ENCODE measurements at regions not wholly inside any gene's neighbourhood (a gene's known extent, or its start where the extent isn't known, plus 50 kb on each side); places are given as distances from the start of the nearest gene placed in this dataset.

DNA sequence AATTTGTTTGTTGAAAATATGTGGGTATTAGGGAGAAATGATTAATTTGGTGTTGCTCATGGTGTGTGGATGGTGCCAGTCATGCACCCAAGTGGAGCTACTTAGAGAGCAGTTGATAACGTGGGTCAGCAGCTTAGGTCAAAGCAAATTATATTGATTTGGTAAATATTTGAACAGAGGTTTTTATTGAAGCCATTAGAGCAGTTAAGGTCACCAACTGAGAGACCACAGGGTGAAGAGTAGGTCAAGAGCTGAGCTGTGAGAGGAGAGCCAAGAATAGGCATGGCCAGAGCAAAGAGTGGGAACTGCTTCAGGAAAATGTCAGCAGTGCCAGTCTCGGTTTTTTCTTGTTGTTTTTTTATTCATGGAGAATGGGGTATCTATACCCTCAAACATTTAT lies 97.9 kb downstream of the TMEM168 start:
- TF ChIP-seq, protein P1, sequence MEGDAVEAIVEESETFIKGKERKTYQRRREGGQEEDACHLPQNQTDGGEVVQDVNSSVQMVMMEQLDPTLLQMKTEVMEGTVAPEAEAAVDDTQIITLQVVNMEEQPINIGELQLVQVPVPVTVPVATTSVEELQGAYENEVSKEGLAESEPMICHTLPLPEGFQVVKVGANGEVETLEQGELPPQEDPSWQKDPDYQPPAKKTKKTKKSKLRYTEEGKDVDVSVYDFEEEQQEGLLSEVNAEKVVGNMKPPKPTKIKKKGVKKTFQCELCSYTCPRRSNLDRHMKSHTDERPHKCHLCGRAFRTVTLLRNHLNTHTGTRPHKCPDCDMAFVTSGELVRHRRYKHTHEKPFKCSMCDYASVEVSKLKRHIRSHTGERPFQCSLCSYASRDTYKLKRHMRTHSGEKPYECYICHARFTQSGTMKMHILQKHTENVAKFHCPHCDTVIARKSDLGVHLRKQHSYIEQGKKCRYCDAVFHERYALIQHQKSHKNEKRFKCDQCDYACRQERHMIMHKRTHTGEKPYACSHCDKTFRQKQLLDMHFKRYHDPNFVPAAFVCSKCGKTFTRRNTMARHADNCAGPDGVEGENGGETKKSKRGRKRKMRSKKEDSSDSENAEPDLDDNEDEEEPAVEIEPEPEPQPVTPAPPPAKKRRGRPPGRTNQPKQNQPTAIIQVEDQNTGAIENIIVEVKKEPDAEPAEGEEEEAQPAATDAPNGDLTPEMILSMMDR (IDR thresholded peaks at IDR 0.05; ENCODE audit: low read depth, low read length, poor library complexity, severe bottlenecking) = no peak
- no peak for TF ChIP-seq EZH2phosphoT487 (IDR thresholded peaks at IDR 0.05; ENCODE audit: borderline replicate concordance, low read length)
